NCI-H1417 treated with DMSO at 0.1 percent for 48 hours (cell line): ENCODE measurements at regions not wholly inside any gene's neighbourhood (a gene's known extent, or its start where the extent isn't known, plus 50 kb on each side); places are given as distances from the start of the nearest gene placed in this dataset.
"Not testable (repeated sequence)": the region's sequence is repeated elsewhere in the genome, so short reads cannot be mapped to it uniquely, and the experiment has no call there.

Source experiments
- DNase-seq: peaks from one replicate; lab custom pipeline; 2025; lab: John Stamatoyannopoulos, UW

GRCh38 chr5:136740228-136740627 lies 374.9 kb upstream of the TRPC7 start:
- no peak for DNase-seq

GRCh38 chr5:136739271-136739670 lies 373.9 kb upstream of the TRPC7 start:
- not testable (repeated sequence) for DNase-seq

GRCh38 chr5:136738829-136739228 lies 373.5 kb upstream of the TRPC7 start:
- DNase-seq = no peak

- no peak for DNase-seq
These were observed 370.7 kb upstream of the TRPC7 start for GRCh38 chr5:136736021-136736420.

GRCh38 chr5:136735611-136736010 lies 370.3 kb upstream of the TRPC7 start:
- not testable (repeated sequence) for DNase-seq

- DNase-seq = no peak
These were observed 369.3 kb upstream of the TRPC7 start for GRCh38 chr5:136734628-136735027.

GRCh38 chr5:136732751-136733150 lies 367.4 kb upstream of the TRPC7 start:
- no peak for DNase-seq

GRCh38 chr5:136731241-136731900 lies 366.0 kb upstream of the TRPC7 start:
- no peak for DNase-seq

- no peak for DNase-seq
These were observed 365.1 kb upstream of the TRPC7 start for GRCh38 chr5:136730426-136730825.

GRCh38 chr5:136729901-136730355 lies 364.6 kb upstream of the TRPC7 start:
- peak; percentile 4 for DNase-seq

- no peak for DNase-seq
These were observed 361.2 kb upstream of the TRPC7 start for GRCh38 chr5:136726506-136726905.

GRCh38 chr5:136724161-136724560 lies 358.8 kb upstream of the TRPC7 start:
- DNase-seq = no peak

- DNase-seq = no peak
These were observed 357.2 kb upstream of the TRPC7 start for GRCh38 chr5:136722581-136722980.

GRCh38 chr5:136722086-136722485 lies 356.7 kb upstream of the TRPC7 start:
- DNase-seq = no peak

- no peak for DNase-seq
These were observed 355.3 kb upstream of the TRPC7 start for GRCh38 chr5:136720674-136721073.

- no peak for DNase-seq
These were observed 352.6 kb upstream of the TRPC7 start for GRCh38 chr5:136717917-136718316.

- DNase-seq = no peak
These were observed 348.9 kb upstream of the TRPC7 start for GRCh38 chr5:136714286-136714685.

GRCh38 chr5:136712628-136713027 lies 347.3 kb upstream of the TRPC7 start:
- no peak for DNase-seq

GRCh38 chr5:136710834-136711233 lies 345.5 kb upstream of the TRPC7 start:
- no peak for DNase-seq

- DNase-seq = no peak
These were observed 338.4 kb upstream of the TRPC7 start for GRCh38 chr5:136703706-136704105.

- DNase-seq = no peak
These were observed 337.7 kb upstream of the TRPC7 start for GRCh38 chr5:136703036-136703435.

- no peak for DNase-seq
These were observed 335.8 kb upstream of the TRPC7 start for GRCh38 chr5:136701191-136701590.

GRCh38 chr5:136699651-136700050 lies 334.3 kb upstream of the TRPC7 start:
- DNase-seq = no peak

GRCh38 chr5:136698970-136699369 lies 333.6 kb upstream of the TRPC7 start:
- no peak for DNase-seq
